Loucy (cell line): ENCODE measurements at regions not wholly inside any gene's neighbourhood (a gene's known extent, or its start where the extent isn't known, plus 50 kb on each side); places are given as distances from the start of the nearest gene placed in this dataset.

Source experiments
- H2AFZ ChIP-seq: fragments of 200-600 bp; sonication (generic); 2 replicates; pipeline ENCODE4 v1.6.0; 2016; ENCODE audit warnings: antibody characterized with exemption, mild to moderate bottlenecking, low read length, moderate library complexity
- H3F3A ChIP-seq: fragments of 200-600 bp; 2 replicates; pipeline ENCODE4 v1.6.0; 2016; ENCODE audit warnings: antibody characterized with exemption, low read depth, mild to moderate bottlenecking
- H3K27me3 ChIP-seq: fragments of 200-600 bp; sonication (generic); 2 replicates; pipeline ENCODE4 v1.6.1; 2014; ENCODE audit warnings: low read length, mild to moderate bottlenecking; ENCODE audit not compliant: insufficient read depth, poor library complexity, severe bottlenecking
- H3K36me3 ChIP-seq: fragments of 200-600 bp; sonication (generic); 2 replicates; pipeline ENCODE4 v1.6.1; 2016; ENCODE audit warnings: low read length; ENCODE audit not compliant: insufficient read depth
- H3K4me1 ChIP-seq: fragments of 200-600 bp; sonication (generic); 2 replicates; pipeline ENCODE4 v1.5.1; 2014; ENCODE audit warnings: low read length, mild to moderate bottlenecking; ENCODE audit not compliant: insufficient read depth, poor library complexity, severe bottlenecking
- H3K4me2 ChIP-seq: fragments of 200-600 bp; sonication (generic); 2 replicates; pipeline ENCODE4 v1.6.0; 2014; ENCODE audit warnings: antibody characterized with exemption, low read length, low read depth, mild to moderate bottlenecking; ENCODE audit not compliant: poor library complexity, severe bottlenecking
- H3K4me3 ChIP-seq: fragments of 200-600 bp; sonication (generic); 2 replicates; pipeline ENCODE4 v1.5.1; 2014; ENCODE audit warnings: low read length, mild to moderate bottlenecking, mixed read lengths; ENCODE audit not compliant: poor library complexity, severe bottlenecking
- H3K79me2 ChIP-seq: fragments of 200-600 bp; sonication (generic); 2 replicates; pipeline ENCODE4 v1.6.1; 2014; ENCODE audit warnings: low read length; ENCODE audit not compliant: insufficient read depth
- H3K9ac ChIP-seq: fragments of 200-600 bp; sonication (generic); 2 replicates; pipeline ENCODE4 v1.6.0; 2014; ENCODE audit warnings: mild to moderate bottlenecking, low read depth, low read length, moderate library complexity; ENCODE audit not compliant: poor library complexity, severe bottlenecking
- H3K9me2 ChIP-seq: fragments of 200-600 bp; sonication (generic); replicated peaks from 2 replicates; pipeline ENCODE4 v1.6.1; 2016; ENCODE audit warnings: low read depth, low read length, mixed read lengths
- H3K9me3 ChIP-seq: fragments of 200-600 bp; sonication (generic); 2 replicates; pipeline ENCODE4 v1.6.1; 2014; ENCODE audit warnings: mild to moderate bottlenecking, antibody characterized with exemption, low read length, low read depth; ENCODE audit not compliant: insufficient read depth
- H4K20me1 ChIP-seq: fragments of 200-600 bp; sonication (generic); 2 replicates; pipeline ENCODE4 v1.6.0; 2014; ENCODE audit warnings: antibody characterized with exemption, low read length, mild to moderate bottlenecking; ENCODE audit not compliant: insufficient read depth, poor library complexity, severe bottlenecking
- EZH2phosphoT487 ChIP-seq: fragments of 200-600 bp; IDR thresholded peaks from 2 replicates; pipeline ENCODE4 v1.6.1; 2018; ENCODE audit warnings: antibody characterized with exemption, mild to moderate bottlenecking, moderate library complexity, borderline replicate concordance
- TF ChIP-seq, protein P1 (sequence below): fragments of 200-600 bp; sonication (generic); conservative IDR thresholded peaks from 2 replicates; pipeline ENCODE4 v1.5.1; 2014; ENCODE audit warnings: mild to moderate bottlenecking, antibody characterized with exemption, low read length

DNA sequence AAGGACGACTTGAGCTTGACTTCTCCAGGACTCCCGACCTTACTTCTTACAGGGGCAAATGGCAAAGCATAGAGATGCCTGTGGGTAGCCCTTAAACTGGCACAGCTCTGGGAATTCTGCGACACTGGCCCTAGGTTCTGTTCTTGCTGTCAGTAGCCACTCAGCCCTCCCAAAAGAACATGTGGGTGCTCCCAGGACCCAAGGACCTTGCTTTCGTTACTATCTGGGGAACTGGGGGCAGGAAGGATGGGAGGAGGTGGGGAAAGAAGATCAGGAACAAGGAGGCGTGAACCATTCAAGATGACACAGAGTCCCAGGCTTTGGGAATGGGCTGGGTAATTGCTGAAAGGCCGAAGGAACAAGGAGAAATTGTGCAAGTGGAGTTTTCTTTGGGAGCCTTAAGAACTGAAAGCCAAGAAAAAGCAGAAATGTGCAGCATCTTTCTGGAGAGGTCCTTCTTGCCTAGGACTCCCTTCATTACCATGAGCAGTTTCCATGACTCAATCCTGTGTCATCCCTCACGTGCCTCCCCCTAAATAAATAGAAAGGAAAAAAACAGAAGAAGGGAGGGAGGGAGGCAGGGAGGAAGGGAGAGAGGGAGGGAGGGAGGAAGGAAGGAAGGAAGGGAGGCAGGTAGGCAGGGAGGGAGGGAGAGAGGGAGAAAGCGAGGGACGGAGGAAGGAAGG, 284.6 kb upstream of the FOXQ1 start:
- H3K4me3 ChIP-seq = no peak overlapping the region
- no peaks in the 10 kb centered on the region for H3F3A ChIP-seq
- no peak overlapping the region for H2AFZ ChIP-seq
- no peaks in the 10 kb centered on the region for H3K9me2 ChIP-seq
- H4K20me1 ChIP-seq = no peaks in the 10 kb centered on the region
- no peaks in the 10 kb centered on the region for H3K79me2 ChIP-seq
- H3K27me3 ChIP-seq = no peaks in the 10 kb centered on the region
- H3K4me2 ChIP-seq = no peak overlapping the region
- TF ChIP-seq, protein P1, sequence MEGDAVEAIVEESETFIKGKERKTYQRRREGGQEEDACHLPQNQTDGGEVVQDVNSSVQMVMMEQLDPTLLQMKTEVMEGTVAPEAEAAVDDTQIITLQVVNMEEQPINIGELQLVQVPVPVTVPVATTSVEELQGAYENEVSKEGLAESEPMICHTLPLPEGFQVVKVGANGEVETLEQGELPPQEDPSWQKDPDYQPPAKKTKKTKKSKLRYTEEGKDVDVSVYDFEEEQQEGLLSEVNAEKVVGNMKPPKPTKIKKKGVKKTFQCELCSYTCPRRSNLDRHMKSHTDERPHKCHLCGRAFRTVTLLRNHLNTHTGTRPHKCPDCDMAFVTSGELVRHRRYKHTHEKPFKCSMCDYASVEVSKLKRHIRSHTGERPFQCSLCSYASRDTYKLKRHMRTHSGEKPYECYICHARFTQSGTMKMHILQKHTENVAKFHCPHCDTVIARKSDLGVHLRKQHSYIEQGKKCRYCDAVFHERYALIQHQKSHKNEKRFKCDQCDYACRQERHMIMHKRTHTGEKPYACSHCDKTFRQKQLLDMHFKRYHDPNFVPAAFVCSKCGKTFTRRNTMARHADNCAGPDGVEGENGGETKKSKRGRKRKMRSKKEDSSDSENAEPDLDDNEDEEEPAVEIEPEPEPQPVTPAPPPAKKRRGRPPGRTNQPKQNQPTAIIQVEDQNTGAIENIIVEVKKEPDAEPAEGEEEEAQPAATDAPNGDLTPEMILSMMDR = no peak
- TF ChIP-seq EZH2phosphoT487 = no peak
- H3K36me3 ChIP-seq = no peaks in the 10 kb centered on the region
- peaks cover 3% of the 10 kb centered on the region; the same call in 1 of the 2 replicates for H3K9me3 ChIP-seq
- no peak overlapping the region for H3K9ac ChIP-seq
- no peaks in the 10 kb centered on the region for H3K4me1 ChIP-seq

DNA sequence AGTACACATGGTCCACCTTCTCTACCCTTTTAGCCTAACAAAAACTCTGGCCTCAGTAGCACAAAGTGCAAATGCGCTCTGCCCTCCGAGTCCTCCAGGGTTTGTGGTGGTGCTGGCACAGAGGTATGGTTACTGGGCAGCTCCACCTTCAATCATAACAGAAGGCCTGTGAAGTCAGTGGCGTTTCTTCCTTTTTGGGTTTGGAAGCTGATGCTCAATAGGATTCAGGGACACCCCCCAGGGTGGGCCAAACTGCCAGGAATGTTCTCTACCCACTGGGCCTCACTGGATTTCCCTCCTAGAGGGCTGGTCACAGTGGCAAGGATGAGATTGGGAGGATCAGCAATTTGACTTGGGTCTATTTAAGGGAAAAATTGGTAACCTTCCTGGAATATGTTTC, 286.1 kb upstream of the FOXQ1 start:
- H4K20me1 ChIP-seq = no peaks in the 10 kb centered on the region
- H3K9me3 ChIP-seq = peaks cover 4% of the 10 kb centered on the region; the same call in 1 of the 2 replicates
- H3K4me1 ChIP-seq = no peaks in the 10 kb centered on the region
- H3K9ac ChIP-seq = no peak overlapping the region
- no peaks in the 10 kb centered on the region for H3K9me2 ChIP-seq
- TF ChIP-seq EZH2phosphoT487 = no peak
- TF ChIP-seq, protein P1 = no peak
- no peak overlapping the region for H2AFZ ChIP-seq
- H3K27me3 ChIP-seq = no peaks in the 10 kb centered on the region
- H3F3A ChIP-seq = no peaks in the 10 kb centered on the region
- no peak overlapping the region for H3K4me3 ChIP-seq
- no peak overlapping the region for H3K4me2 ChIP-seq
- H3K79me2 ChIP-seq = no peaks in the 10 kb centered on the region
- no peaks in the 10 kb centered on the region for H3K36me3 ChIP-seq

DNA sequence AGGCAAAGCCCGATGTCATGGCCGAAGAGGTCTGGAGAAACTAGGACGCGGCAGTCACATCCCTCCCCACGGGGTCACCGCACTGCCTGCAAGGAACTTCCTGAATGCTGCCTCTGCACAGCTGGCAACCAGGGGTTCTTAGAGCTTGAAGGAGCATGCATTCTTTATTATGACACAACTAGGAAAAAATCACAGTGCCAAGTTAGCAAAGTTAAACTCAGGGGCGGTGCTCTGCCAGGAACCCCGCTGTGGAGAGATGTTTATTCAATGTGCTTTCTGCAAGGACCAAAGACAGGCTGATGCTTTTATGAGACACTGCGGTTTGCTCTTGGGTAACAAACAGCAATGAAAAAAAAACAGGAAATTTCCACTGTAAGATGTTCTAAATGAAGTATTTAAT, 287.3 kb upstream of the FOXQ1 start:
- Histone ChIP-seq H3F3A (no peaks in the 10 kb centered on the region), H3K4me3 (no peak overlapping the region), H2AFZ (no peak overlapping the region), H4K20me1 (no peaks in the 10 kb centered on the region), H3K9ac (no peak overlapping the region), H3K36me3 (no peaks in the 10 kb centered on the region), H3K9me3 (peaks cover 4% of the 10 kb centered on the region; the same call in 1 of the 2 replicates), H3K9me2 (no peaks in the 10 kb centered on the region), H3K27me3 (no peaks in the 10 kb centered on the region), H3K79me2 (no peaks in the 10 kb centered on the region), H3K4me2 (no peak overlapping the region), H3K4me1 (no peaks in the 10 kb centered on the region)
- TF ChIP-seq, protein P1 = no peak
- TF ChIP-seq EZH2phosphoT487 = no peak
